Testis (tissue), 2 donors: ENCODE measurements at regions not wholly inside any gene's neighbourhood (a gene's known extent, or its start where the extent isn't known, plus 50 kb on each side); places are given as distances from the start of the nearest gene placed in this dataset.
"Not testable (repeated sequence)": the region's sequence is repeated elsewhere in the genome, so short reads cannot be mapped to it uniquely, and the experiment has no call there.

Experiments
- DNase-seq: peaks from one replicate; pipeline ENCODE4 v3.0.0-alpha.2; 2019
- H3K27ac ChIP-seq, 2 donors: fragments of 200-600 bp; sonication (generic); one replicate each; pipeline ENCODE4 v1.5.1; 2019
- H3K27me3 ChIP-seq: fragments of 200-600 bp; sonication (generic); one replicate; pipeline ENCODE4 v1.5.1; 2019
- H3K36me3 ChIP-seq: fragments of 200-600 bp; sonication (generic); one replicate; pipeline ENCODE4 v1.5.1; 2017; ENCODE audit warnings: low read depth; ENCODE audit errors: missing control alignments
- H3K4me1 ChIP-seq: fragments of 200-600 bp; sonication (generic); one replicate; pipeline ENCODE4 v1.5.1; 2019
- H3K4me3 ChIP-seq, 2 donors: fragments of 200-600 bp; sonication (generic); one replicate each; pipeline ENCODE4 v1.5.1; 2017 to 2019
- H3K9me3 ChIP-seq: fragments of 200-600 bp; sonication (generic); one replicate; pipeline ENCODE4 v1.5.1; 2017
- CTCF ChIP-seq, 3 experiments: fragments of 450-650 bp in 2 of 3; fragments of 200-600 bp in 1 of 3; sonication (generic) in 1 of 3; IDR thresholded peaks; one replicate each; pipeline ENCODE4 v1.5.1; 2016 to 2019; ENCODE audit warnings: antibody characterized with exemption in 3 of 3, mild to moderate bottlenecking in 2 of 3, moderate library complexity in 1 of 3
- POLR2A ChIP-seq: fragments of 450-650 bp; IDR thresholded peaks from one replicate; pipeline ENCODE4 v1.6.1; 2017; ENCODE audit warnings: antibody characterized with exemption, mild to moderate bottlenecking, moderate library complexity
- WGBS, 2 donors: methylation state at CpG; one replicate each; pipeline ENCODE4 v1.1.5; 2018; 5-methylcytosine and 5-hydroxymethylcytosine counted together
- intact Hi-C: fragments of 100-400 bp; cut with DNase I; formaldehyde crosslinking; loops from one replicate; pipeline ENCODE4 v1.15.1; 2023; ENCODE audit warnings: low total_unique reads

DNA sequence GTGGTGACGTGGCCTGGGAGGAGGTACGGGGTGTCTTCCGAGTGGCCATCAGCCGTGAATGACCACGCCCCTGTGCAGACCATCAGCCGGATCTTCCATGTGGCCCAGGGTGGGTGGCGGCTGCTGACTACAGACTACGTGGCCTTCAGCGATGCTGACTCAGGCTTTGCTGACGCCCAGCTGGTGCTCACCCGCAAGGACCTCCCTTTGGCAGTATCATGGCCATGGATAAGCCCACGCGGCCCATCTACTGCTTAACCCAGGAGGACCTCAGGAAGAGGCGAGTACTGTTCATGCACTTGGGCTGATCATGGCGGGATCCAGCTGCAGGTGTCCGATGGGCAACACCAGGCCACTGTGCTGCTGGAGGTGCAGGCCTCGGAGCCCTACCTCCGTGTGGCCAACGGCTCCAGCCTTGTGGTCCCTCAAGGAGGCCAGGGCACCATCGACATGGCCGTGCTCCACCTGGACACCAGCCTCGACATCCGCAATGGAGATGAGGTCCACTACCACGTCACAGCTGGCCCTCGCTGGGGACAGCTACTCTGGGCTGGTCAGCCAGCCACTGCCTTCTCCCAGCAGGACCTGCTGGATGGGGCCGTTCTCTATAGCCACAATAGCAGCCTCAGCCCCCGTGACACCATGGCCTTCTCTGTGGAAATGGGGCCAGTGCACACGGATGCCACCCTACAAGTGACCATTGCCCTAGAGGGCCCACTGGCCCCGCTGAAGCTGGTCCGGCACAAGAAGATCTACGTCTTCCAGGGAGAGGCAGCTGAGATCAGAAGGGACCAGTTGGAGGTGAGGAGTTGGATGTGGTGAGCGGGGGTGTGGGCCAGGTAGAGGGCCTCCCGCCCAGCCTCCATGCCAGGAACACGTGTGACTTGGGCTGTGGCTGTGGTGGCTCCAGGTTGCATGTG, 178.4 kb downstream of the TBC1D2B start:
- TF ChIP-seq POLR2A = no peak
- no peak for TF ChIP-seq CTCF (IDR thresholded peaks at IDR 0.05)
- Histone ChIP-seq H3K4me3 (no peak overlapping the region), H3K36me3 (no peaks in the 10 kb centered on the region), H3K4me1 (no peaks in the 10 kb centered on the region), H3K27me3 (no peaks in the 10 kb centered on the region), H3K9me3 (no peaks in the 10 kb centered on the region), H3K27ac (no peak overlapping the region)
- DNase-seq = no peak
- WGBS, 2 donors = 81 to 90% methylated on average over 10 to 34 of the region's 34 CpGs
- intact Hi-C loops = no loop called here

DNA sequence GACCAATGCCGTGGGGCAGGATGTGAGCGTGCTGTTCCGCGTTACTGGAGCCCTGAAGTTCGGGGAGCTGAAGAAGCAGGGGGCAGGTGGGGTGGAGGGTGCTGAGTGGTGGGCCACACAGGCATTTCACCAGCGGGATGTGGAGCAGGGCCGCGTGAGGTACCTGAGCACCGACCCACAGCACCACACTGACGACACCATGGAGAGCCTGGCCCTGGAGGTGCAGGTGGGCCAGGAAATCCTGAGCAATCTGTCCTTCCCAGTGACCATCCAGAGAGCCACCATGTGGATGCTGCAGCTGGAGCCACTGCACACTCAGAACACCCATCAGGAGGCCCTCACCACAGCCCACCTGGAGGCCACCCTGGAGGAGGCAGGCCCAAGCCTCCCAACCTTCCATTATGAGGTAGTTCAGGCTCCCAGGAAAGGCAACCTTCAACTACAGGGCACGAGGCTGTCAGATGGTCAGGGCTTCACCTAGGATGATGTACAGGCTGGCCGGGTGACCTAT, 179.6 kb downstream of the TBC1D2B start:
- H3K4me3 ChIP-seq = no peak overlapping the region
- WGBS, 2 donors = 97 to 100% methylated on average over 4 to 12 of the region's 12 CpGs
- H3K36me3 ChIP-seq = no peaks in the 10 kb centered on the region
- no peaks in the 10 kb centered on the region for H3K4me1 ChIP-seq
- no peaks in the 10 kb centered on the region for H3K27me3 ChIP-seq
- TF ChIP-seq CTCF (IDR thresholded peaks at IDR 0.05) (no peak), POLR2A (no peak)
- H3K27ac ChIP-seq = no peak overlapping the region
- no peak for DNase-seq
- intact Hi-C loops = no loop called here
- H3K9me3 ChIP-seq = no peaks in the 10 kb centered on the region

- H3K27me3 ChIP-seq, H3K36me3 ChIP-seq, H3K9me3 ChIP-seq, intact Hi-C loops, DNase-seq, H3K4me1 ChIP-seq, H3K4me3 ChIP-seq, H3K27ac ChIP-seq: not testable (repeated sequence)
- WGBS, 2 donors = 95% methylated on average over 16 to 35 of the region's 37 CpGs
These were observed 180.2 kb downstream of the TBC1D2B start for GRCh38 chr15:77897113-77897895.

DNA sequence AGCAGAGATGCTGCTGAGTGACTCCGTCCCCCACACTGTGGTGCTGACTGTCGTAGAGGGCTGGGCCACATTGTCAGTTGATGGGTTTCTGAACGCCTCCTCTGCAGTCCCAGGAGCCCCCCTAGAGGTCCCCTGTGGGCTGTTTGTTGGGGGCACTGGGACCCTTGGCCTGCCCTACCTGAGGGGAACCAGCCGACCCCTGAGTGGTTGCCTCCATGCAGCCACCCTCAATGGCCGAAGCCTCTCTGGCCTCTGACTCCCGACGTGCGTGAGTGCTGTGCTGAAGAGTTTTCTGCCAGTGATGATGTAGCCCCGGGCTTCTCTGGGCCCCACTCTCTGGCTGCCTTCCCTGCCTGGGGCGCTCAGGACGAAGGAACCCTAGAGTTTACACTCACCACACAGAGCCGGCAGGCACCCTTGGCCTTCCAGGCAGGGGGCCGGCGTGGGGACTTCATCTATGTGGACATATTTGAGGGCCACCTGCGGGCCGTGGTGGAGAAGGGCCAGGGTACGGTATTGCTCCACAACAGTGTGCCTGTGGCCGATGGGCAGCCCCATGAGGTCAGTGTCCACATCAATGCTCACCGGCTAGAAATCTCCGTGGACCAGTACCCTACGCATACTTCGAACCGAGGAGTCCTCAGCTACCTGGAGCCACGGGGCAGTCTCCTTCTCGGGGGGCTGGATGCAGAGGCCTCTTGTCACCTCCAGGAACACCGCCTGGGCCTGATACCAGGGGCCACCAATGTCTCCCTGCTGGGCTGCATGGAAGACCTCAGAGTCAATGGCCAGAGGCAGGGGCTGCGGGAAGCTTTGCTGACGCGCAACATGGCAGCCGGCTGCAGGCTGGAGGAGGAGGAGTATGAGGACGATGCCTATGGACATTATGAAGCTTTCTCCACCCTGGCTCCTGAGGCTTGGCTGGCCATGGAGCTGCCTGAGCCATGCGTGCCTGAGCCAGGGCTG, 181.1 kb downstream of the TBC1D2B start:
- H3K27ac ChIP-seq, DNase-seq, intact Hi-C loops, H3K4me3 ChIP-seq, H3K4me1 ChIP-seq, H3K9me3 ChIP-seq, H3K27me3 ChIP-seq, H3K36me3 ChIP-seq: not testable (repeated sequence)
- WGBS, 2 donors = 75 to 93% methylated on average over 13 to 32 of the region's 32 CpGs

DNA sequence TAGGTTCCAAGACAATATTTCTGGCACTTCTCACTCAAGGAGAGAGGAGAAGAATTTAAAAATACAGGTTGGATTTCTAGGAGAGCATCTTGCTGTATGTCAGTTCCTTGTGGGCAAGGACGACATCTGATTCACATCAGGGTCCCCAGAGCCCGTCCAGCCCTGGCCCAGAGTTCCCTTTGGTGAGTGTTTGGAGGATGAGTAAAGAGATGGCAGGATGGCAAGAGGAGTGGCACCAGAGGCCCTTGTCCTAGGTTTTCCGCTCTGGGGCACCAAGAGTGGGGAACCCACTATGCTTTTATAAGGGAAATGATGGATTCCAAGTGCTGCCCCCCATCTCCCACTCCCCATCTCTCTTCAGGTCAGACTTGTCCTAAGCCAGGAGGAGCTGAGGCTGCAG, 181.8 kb downstream of the TBC1D2B start:
- no peaks in the 10 kb centered on the region for H3K36me3 ChIP-seq
- intact Hi-C loops = no loop called here
- 88 to 89% methylated on average over 3 of the region's 3 CpGs for WGBS, 2 donors
- no peak for TF ChIP-seq CTCF (IDR thresholded peaks at IDR 0.05)
- TF ChIP-seq POLR2A = no peak
- no peaks in the 10 kb centered on the region for H3K27me3 ChIP-seq
- H3K9me3 ChIP-seq = no peaks in the 10 kb centered on the region
- no peak overlapping the region for H3K4me3 ChIP-seq
- H3K4me1 ChIP-seq = no peaks in the 10 kb centered on the region
- H3K27ac ChIP-seq = no peak overlapping the region
- no peak for DNase-seq

GRCh38 chr15:77895145-77895544, 182.4 kb downstream of the TBC1D2B start:
- 60 to 63% methylated on average over 4 of the region's 4 CpGs for WGBS, 2 donors
- H3K36me3 ChIP-seq, H3K27ac ChIP-seq, intact Hi-C loops, DNase-seq, H3K9me3 ChIP-seq, H3K4me3 ChIP-seq, H3K27me3 ChIP-seq, H3K4me1 ChIP-seq: not testable (repeated sequence)

DNA sequence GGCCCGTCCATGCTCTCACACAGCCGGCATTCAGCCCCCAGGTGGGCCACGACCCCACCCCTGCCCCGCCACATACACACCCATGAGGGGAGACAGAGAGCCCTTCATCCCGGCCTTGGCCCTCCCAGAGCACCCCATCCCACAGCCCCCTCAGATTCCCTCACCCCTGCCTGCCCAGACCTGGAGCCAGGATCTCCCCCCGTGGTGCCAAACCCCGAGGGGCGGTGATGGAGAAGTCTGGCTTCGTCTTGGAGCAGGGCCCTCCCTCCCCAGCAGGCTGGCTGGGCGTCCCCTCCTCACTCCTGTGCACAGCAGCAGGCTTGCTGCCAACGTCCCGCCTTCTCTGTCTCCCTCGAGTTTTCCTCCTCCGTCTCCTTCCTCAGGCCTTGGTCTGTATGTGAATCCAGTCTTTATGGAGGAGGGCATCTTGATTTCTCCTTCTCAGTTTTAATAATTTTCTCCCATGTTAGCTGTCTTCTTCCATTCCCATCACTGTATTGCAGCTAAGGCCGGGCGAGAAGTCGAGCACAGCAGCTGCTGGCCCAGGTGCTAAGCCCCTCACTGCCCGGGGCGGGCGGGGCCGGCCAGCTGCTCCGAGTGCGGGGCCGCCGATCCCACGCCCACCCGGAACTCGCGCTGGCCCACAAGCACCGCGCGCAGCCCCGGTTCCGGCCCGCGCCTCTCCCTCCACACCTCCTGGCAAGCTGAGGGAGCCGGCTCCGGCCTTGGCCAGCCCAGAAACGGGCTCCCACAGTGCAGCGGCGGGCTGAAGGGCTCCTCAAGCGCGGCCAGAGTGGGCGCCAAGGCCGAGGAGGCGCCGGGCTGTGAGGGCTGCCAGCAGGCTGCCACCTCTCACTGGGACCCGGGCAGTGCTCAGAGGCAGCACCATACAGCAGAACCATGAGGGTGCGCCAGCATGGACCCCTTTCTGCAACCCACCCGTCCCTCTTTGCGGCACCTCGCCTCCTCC, 183.6 kb downstream of the TBC1D2B start:
- intact Hi-C loops, H3K4me3 ChIP-seq, H3K36me3 ChIP-seq: not testable (repeated sequence)

More for the DNA sequence above, 183.6 kb downstream of the TBC1D2B start:
- DNase-seq, H3K27ac ChIP-seq, H3K4me1 ChIP-seq, H3K27me3 ChIP-seq, H3K9me3 ChIP-seq: not testable (repeated sequence)
- 57 to 58% methylated on average over 22 to 51 of the region's 52 CpGs for WGBS, 2 donors
